ENCODE measurements at regions not wholly inside any gene's neighbourhood (a gene's known extent, or its start where the extent isn't known, plus 50 kb on each side); places are given as distances from the start of the nearest gene placed in this dataset.

DNA sequence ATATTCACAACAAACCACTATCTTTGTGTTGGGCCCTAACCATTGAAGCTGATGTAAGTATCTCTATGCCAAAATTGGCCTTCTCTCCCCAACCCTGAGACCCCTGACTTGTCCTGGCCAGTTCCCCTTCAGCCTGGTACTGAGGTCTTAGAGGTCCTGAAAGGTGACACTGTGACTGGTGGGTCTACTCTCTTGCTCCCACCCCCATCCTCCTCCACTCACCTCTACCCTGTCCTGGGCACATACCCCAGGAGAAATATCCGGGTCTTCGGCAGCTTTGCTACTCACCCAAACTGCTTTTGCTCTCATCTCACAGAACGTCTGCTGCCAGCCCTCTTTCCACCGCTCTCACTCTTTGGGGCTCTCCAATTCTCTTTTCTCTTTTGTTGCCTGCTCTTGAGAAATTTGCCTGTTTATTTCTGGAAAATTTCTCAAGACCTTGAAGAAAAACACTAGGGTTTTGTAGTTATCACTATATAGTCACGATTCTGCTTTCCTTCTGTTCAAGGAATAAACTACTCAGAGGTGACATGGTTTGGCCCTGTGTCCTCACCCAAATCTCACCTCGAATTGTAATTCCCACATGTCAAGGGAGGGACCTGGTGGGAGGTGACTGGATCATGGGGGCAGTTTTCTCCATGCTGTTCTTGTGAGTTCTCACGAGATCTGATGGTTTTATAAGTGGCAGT lies 133.8 kb upstream of the PKDCC start:
- TF ChIP-seq REST (IDR thresholded peaks at IDR 0.05; ENCODE audit: insufficient read depth in 1 of 2, low read depth in 2 of 2, low read length in 2 of 2) (no peak), SIN3A (IDR thresholded peaks at IDR 0.05; ENCODE audit: borderline replicate concordance, insufficient read depth, low read length) (no peak), POLR2AphosphoS5 (IDR thresholded peaks at IDR 0.05; ENCODE audit: low read depth, low read length) (no peak), TAF1 (IDR thresholded peaks at IDR 0.05; ENCODE audit: borderline replicate concordance, insufficient read depth, low read length) (no peak)
